WTC11 (cell line): ENCODE measurements at regions not wholly inside any gene's neighbourhood (a gene's known extent, or its start where the extent isn't known, plus 50 kb on each side); places are given as distances from the start of the nearest gene placed in this dataset.

Experiments used
- ATAC-seq: fragments of 200-7000 bp; cut with Tn5 transposase; 2 replicates; pipeline ENCODE4 v1.10.0; 2021; ENCODE audit warnings: mild to moderate bottlenecking, moderate library complexity
- CTCF ChIA-PET: fragments of 300-600 bp; sonication (Branson Sonifier 250); formaldehyde crosslinking; loops from one replicate; lab custom pipeline; 2021; ENCODE audit warnings: antibody characterized with exemption; lab: Charles Lee
- POLR2A ChIA-PET: fragments of 350-600 bp; sonication (Branson Sonifier 250); formaldehyde crosslinking; loops from one replicate; lab custom pipeline; 2021; ENCODE audit warnings: antibody characterized with exemption; lab: Charles Lee
- DNase-seq: peaks from one replicate; pipeline ENCODE4 v3.0.0; 2021; ENCODE audit warnings: low spot score
- H3K27ac Mint-ChIP-seq: 2 replicates; pipeline ENCODE4 v1.8.0; 2021; ENCODE audit warnings: mixed read lengths
- H3K27me3 Mint-ChIP-seq: 2 replicates; pipeline ENCODE4 v1.8.0; 2021; ENCODE audit warnings: low read depth, mild to moderate bottlenecking, moderate library complexity, mixed read lengths
- H3K36me3 Mint-ChIP-seq: 2 replicates; pipeline ENCODE4 v1.8.0; 2021; ENCODE audit warnings: mixed read lengths
- H3K4me1 Mint-ChIP-seq: 2 replicates; pipeline ENCODE4 v1.8.0; 2022; ENCODE audit warnings: mixed read lengths
- H3K4me3 Mint-ChIP-seq: 2 replicates; pipeline ENCODE4 v1.8.0; 2021; ENCODE audit warnings: mild to moderate bottlenecking, moderate library complexity, mixed read lengths
- H3K9me3 Mint-ChIP-seq: 2 replicates; pipeline ENCODE4 v1.8.0; 2021; ENCODE audit warnings: mixed read lengths
- ATF3 ChIP-seq: sonication (generic); formaldehyde crosslinking; conservative IDR thresholded peaks from 2 replicates; pipeline ENCODE4 v1.8.1; 2022; ENCODE audit warnings: mild to moderate bottlenecking, missing genetic modification reagents
- ATF6 ChIP-seq: sonication (generic); formaldehyde crosslinking; IDR thresholded peaks from 2 replicates; pipeline ENCODE4 v1.8.1; 2023; ENCODE audit warnings: mild to moderate bottlenecking, missing genetic modification reagents
- ELF4 ChIP-seq: sonication (generic); formaldehyde crosslinking; IDR thresholded peaks from 2 replicates; pipeline ENCODE4 v1.8.1; 2022; ENCODE audit warnings: low read depth, mild to moderate bottlenecking, moderate library complexity, missing genetic modification reagents
- GABPB1 ChIP-seq: sonication (generic); formaldehyde crosslinking; IDR thresholded peaks from 2 replicates; pipeline ENCODE4 v1.8.1; 2023; ENCODE audit warnings: mild to moderate bottlenecking, missing genetic modification reagents
- GRHL2 ChIP-seq: fragments of 250-450 bp; sonication (Bioruptor Pico); IDR thresholded peaks from 2 replicates; pipeline ENCODE4 v1.8.0; 2022; ENCODE audit warnings: mild to moderate bottlenecking, moderate library complexity; ENCODE audit not compliant: insufficient replicate concordance, severe bottlenecking
- JAZF1 ChIP-seq: fragments of 250-450 bp; sonication (Bioruptor Pico); IDR thresholded peaks from 2 replicates; pipeline ENCODE4 v1.9.0; 2021; ENCODE audit warnings: moderate library complexity, mild to moderate bottlenecking, inconsistent platforms
- KAT7 ChIP-seq: sonication (generic); formaldehyde crosslinking; IDR thresholded peaks from 2 replicates; pipeline ENCODE4 v1.8.1; 2023; ENCODE audit warnings: missing genetic modification reagents, mild to moderate bottlenecking, borderline replicate concordance
- NFATC4 ChIP-seq: fragments of 250-450 bp; sonication (Bioruptor Pico); IDR thresholded peaks from 2 replicates; pipeline ENCODE4 v1.9.0; 2021; ENCODE audit warnings: mild to moderate bottlenecking
- RELA ChIP-seq: sonication (generic); formaldehyde crosslinking; IDR thresholded peaks from 2 replicates; pipeline ENCODE4 v1.8.1; 2022; ENCODE audit warnings: missing genetic modification reagents, mild to moderate bottlenecking, borderline replicate concordance
- TEAD1 ChIP-seq: sonication (generic); formaldehyde crosslinking; IDR thresholded peaks from 2 replicates; pipeline ENCODE4 v1.8.0; 2022; ENCODE audit warnings: mild to moderate bottlenecking, missing genetic modification reagents
- ZNF423 ChIP-seq: fragments of 250-450 bp; sonication (Bioruptor Pico); IDR thresholded peaks from 2 replicates; pipeline ENCODE4 v2.1.2; 2022; ENCODE audit warnings: mild to moderate bottlenecking, moderate library complexity
- ZNF532 ChIP-seq: fragments of 250-450 bp; sonication (Bioruptor Pico); IDR thresholded peaks from 2 replicates; pipeline ENCODE4 v1.9.0; 2021; ENCODE audit warnings: mild to moderate bottlenecking, borderline replicate concordance
- ZNF671 ChIP-seq: fragments of 250-450 bp; sonication (Bioruptor Pico); IDR thresholded peaks from 2 replicates; pipeline ENCODE4 v1.8.0; 2021; ENCODE audit warnings: mild to moderate bottlenecking
- TF ChIP-seq, protein P1 (sequence below): sonication (generic); formaldehyde crosslinking; IDR thresholded peaks from 2 replicates; pipeline ENCODE4 v1.8.1; 2022; ENCODE audit warnings: missing genetic modification reagents, borderline replicate concordance
- TF ChIP-seq, protein P2 (sequence below): sonication (generic); formaldehyde crosslinking; IDR thresholded peaks from 2 replicates; pipeline ENCODE4 v1.8.0; 2022; ENCODE audit warnings: missing genetic modification reagents
- TF ChIP-seq, protein P3 (sequence below): sonication (generic); formaldehyde crosslinking; IDR thresholded peaks from 2 replicates; pipeline ENCODE4 v1.8.0; 2023; ENCODE audit warnings: missing genetic modification reagents

- no peak for TF ChIP-seq JAZF1 (CRISPR knock-in tag)
- TF ChIP-seq ELF4 (CRISPR knock-in tag), result no peak
- TF ChIP-seq, protein P1, sequence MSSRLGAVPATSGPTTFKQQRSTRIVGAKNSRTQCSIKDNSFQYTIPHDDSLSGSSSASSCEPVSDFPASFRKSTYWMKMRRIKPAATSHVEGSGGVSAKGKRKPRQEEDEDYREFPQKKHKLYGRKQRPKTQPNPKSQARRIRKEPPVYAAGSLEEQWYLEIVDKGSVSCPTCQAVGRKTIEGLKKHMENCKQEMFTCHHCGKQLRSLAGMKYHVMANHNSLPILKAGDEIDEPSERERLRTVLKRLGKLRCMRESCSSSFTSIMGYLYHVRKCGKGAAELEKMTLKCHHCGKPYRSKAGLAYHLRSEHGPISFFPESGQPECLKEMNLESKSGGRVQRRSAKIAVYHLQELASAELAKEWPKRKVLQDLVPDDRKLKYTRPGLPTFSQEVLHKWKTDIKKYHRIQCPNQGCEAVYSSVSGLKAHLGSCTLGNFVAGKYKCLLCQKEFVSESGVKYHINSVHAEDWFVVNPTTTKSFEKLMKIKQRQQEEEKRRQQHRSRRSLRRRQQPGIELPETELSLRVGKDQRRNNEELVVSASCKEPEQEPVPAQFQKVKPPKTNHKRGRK (CRISPR knock-in tag), result no peak
- TF ChIP-seq, protein P2, sequence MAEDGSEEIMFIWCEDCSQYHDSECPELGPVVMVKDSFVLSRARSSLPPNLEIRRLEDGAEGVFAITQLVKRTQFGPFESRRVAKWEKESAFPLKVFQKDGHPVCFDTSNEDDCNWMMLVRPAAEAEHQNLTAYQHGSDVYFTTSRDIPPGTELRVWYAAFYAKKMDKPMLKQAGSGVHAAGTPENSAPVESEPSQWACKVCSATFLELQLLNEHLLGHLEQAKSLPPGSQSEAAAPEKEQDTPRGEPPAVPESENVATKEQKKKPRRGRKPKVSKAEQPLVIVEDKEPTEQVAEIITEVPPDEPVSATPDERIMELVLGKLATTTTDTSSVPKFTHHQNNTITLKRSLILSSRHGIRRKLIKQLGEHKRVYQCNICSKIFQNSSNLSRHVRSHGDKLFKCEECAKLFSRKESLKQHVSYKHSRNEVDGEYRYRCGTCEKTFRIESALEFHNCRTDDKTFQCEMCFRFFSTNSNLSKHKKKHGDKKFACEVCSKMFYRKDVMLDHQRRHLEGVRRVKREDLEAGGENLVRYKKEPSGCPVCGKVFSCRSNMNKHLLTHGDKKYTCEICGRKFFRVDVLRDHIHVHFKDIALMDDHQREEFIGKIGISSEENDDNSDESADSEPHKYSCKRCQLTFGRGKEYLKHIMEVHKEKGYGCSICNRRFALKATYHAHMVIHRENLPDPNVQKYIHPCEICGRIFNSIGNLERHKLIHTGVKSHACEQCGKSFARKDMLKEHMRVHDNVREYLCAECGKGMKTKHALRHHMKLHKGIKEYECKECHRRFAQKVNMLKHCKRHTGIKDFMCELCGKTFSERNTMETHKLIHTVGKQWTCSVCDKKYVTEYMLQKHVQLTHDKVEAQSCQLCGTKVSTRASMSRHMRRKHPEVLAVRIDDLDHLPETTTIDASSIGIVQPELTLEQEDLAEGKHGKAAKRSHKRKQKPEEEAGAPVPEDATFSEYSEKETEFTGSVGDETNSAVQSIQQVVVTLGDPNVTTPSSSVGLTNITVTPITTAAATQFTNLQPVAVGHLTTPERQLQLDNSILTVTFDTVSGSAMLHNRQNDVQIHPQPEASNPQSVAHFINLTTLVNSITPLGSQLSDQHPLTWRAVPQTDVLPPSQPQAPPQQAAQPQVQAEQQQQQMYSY (CRISPR knock-in tag), result no peak
- TF ChIP-seq, protein P3, sequence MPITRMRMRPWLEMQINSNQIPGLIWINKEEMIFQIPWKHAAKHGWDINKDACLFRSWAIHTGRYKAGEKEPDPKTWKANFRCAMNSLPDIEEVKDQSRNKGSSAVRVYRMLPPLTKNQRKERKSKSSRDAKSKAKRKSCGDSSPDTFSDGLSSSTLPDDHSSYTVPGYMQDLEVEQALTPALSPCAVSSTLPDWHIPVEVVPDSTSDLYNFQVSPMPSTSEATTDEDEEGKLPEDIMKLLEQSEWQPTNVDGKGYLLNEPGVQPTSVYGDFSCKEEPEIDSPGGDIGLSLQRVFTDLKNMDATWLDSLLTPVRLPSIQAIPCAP (CRISPR knock-in tag), result no peak
- TF ChIP-seq ATF6 (CRISPR knock-in tag), result no peak
Measured at GRCh38 chr10:29920408-29921070, 138.8 kb downstream of the JCAD start (continued).

DNA sequence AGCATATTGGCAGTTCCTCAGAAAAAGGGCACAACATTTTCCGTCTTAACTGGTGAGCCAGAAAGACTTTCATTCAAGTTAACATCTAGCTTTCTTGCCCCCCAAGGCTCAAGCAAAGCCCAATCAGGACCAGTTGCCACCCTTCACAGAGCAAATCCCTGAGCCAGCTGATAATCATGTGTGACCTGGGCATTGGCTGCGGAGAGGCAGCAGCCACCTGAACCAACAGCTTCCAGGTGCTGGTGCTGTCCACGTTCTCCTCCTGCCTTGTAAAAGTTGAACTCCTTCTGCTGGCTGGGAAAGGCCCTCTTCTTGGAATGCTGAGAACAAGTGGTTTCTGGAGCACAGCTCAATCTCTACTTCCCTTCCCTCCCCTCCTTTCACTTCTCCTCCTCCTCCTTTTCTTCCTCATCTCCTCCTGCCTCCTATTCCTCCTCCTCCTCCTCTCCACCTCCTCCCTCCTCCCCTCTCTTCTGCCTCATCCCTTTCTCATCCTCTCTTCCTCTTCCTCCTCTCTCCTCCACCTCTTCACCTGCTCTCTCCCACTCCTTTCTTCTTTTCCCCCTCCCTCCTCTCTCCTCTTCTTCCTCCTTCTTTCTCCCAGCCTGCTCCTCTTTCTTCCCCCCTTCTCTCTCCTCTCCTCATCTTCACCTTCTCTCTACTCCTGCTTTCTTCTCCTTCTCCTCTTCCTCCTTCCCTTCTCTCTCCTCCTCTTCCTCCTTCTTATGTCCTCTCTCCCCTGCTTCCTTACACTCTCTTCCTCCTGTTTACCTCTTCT, 140.6 kb downstream of the JCAD start:
- Mint-ChIP-seq H3K4me3 (no peak overlapping the region), H3K27me3 (no peaks in the 10 kb centered on the region; the same call in 1 of the 2 replicates), H3K36me3 (no peaks in the 10 kb centered on the region), H3K4me1 (peaks cover 15% of the 10 kb centered on the region), H3K9me3 (no peaks in the 10 kb centered on the region), H3K27ac (no peak overlapping the region)
- ATAC-seq (no peak), DNase-seq (no peak)
- POLR2A ChIA-PET, result no interaction called here
- CTCF ChIA-PET, result interaction anchor here (1.1 kb wide), 1 partner anchor 80 kb away, joined by 3 read pairs; no protein-coding TSS in a partner anchor
- TF ChIP-seq, protein P1 (CRISPR knock-in tag), result 0 out of 2 replicates have a peak, but pooled peaks have one; percentile 44
- TF ChIP-seq GABPB1 (CRISPR knock-in tag), result no peak

- Mint-ChIP-seq H3K4me1 (peaks cover 2% of the 10 kb centered on the region), H3K27me3 (no peaks in the 10 kb centered on the region; the same call in 1 of the 2 replicates), H3K9me3 (no peaks in the 10 kb centered on the region), H3K36me3 (no peaks in the 10 kb centered on the region), H3K4me3 (no peak overlapping the region), H3K27ac (no peak overlapping the region)
- ATAC-seq (no peak), DNase-seq (no peak)
- ChIA-PET POLR2A (no interaction called here), CTCF (interaction anchor here (1.0 kb wide), 1 partner anchor 434 kb away, joined by 3 read pairs; no protein-coding TSS in a partner anchor)
- TF ChIP-seq TEAD1, result no peak
- TF ChIP-seq ZNF671, result no peak
- no peak for TF ChIP-seq KAT7 (CRISPR knock-in tag)
- no peak for TF ChIP-seq NFATC4
- TF ChIP-seq ZNF423 (CRISPR knock-in tag), result no peak
- no peak for TF ChIP-seq GRHL2 (CRISPR knock-in tag)
- no peak for TF ChIP-seq ATF3
- TF ChIP-seq RELA (CRISPR knock-in tag), result no peak
- TF ChIP-seq ZNF532 (CRISPR knock-in tag), result no peak
Measured at GRCh38 chr10:29917311-29917710, 142.1 kb downstream of the JCAD start.
